TTC549 (cell line): ENCODE measurements at regions not wholly inside any gene's neighbourhood (a gene's known extent, or its start where the extent isn't known, plus 50 kb on each side); places are given as distances from the start of the nearest gene placed in this dataset.
"Not testable (repeated sequence)": the region's sequence is repeated elsewhere in the genome, so short reads cannot be mapped to it uniquely, and the experiment has no call there.

ENCODE experiments used
- FAIRE-seq: peaks from 2 replicates; lab custom pipeline; 2012; peaks lifted over from hg19 to GRCh38; lab: Jason Lieb, UNC

- not testable (repeated sequence) for FAIRE-seq
Observed at GRCh38 chr16:16448423-16448822, 69.5 kb downstream of the NPIPA7 start.

GRCh38 chr16:16449712-16450237 lies 70.8 kb downstream of the NPIPA7 start:
- FAIRE-seq = not testable (repeated sequence)

- FAIRE-seq = not testable (repeated sequence)
Observed at GRCh38 chr16:16451721-16452410, 72.9 kb downstream of the NPIPA7 start.

GRCh38 chr16:16458579-16458978 lies 79.6 kb downstream of the NPIPA7 start:
- FAIRE-seq = not testable (repeated sequence)

- FAIRE-seq = not testable (repeated sequence)
Observed at GRCh38 chr16:16463792-16464191, 84.9 kb downstream of the NPIPA7 start.

- not testable (repeated sequence) for FAIRE-seq
Observed at GRCh38 chr16:16488919-16489318, 110.0 kb downstream of the NPIPA7 start.

- FAIRE-seq = not testable (repeated sequence)
Observed at GRCh38 chr16:16489466-16489865, 110.5 kb downstream of the NPIPA7 start.

GRCh38 chr16:16494114-16494513 lies 115.2 kb downstream of the NPIPA7 start:
- not testable (repeated sequence) for FAIRE-seq

- not testable (repeated sequence) for FAIRE-seq
Observed at GRCh38 chr16:16494998-16495397, 116.1 kb downstream of the NPIPA7 start.

- FAIRE-seq = not testable (repeated sequence)
Observed at GRCh38 chr16:16499875-16500274, 120.9 kb downstream of the NPIPA7 start.

GRCh38 chr16:16507041-16507440 lies 128.1 kb downstream of the NPIPA7 start:
- FAIRE-seq = not testable (repeated sequence)

- not testable (repeated sequence) for FAIRE-seq
Observed at GRCh38 chr16:16508344-16508743, 129.4 kb downstream of the NPIPA7 start.

GRCh38 chr16:16519395-16519794 lies 140.5 kb downstream of the NPIPA7 start:
- not testable (repeated sequence) for FAIRE-seq

GRCh38 chr16:16521239-16522002 lies 142.5 kb downstream of the NPIPA7 start:
- not testable (repeated sequence) for FAIRE-seq

- not testable (repeated sequence) for FAIRE-seq
Observed at GRCh38 chr16:16526998-16527397, 148.1 kb downstream of the NPIPA7 start.

GRCh38 chr16:16530744-16531143 lies 151.8 kb downstream of the NPIPA7 start:
- FAIRE-seq = not testable (repeated sequence)

- not testable (repeated sequence) for FAIRE-seq
Observed at GRCh38 chr16:16535565-16535964, 156.6 kb downstream of the NPIPA7 start.

- not testable (repeated sequence) for FAIRE-seq
Observed at GRCh38 chr16:16536151-16536550, 157.2 kb downstream of the NPIPA7 start.

GRCh38 chr16:16549710-16550109 lies 170.8 kb downstream of the NPIPA7 start:
- FAIRE-seq = not testable (repeated sequence)

GRCh38 chr16:16550824-16551223 lies 171.9 kb downstream of the NPIPA7 start:
- not testable (repeated sequence) for FAIRE-seq

GRCh38 chr16:16552819-16553340 lies 173.9 kb downstream of the NPIPA7 start:
- not testable (repeated sequence) for FAIRE-seq

- FAIRE-seq = not testable (repeated sequence)
Observed at GRCh38 chr16:16559179-16559740, 180.3 kb downstream of the NPIPA7 start.
